ENCODE measurements at regions not wholly inside any gene's neighbourhood (a gene's known extent, or its start where the extent isn't known, plus 50 kb on each side); places are given as distances from the start of the nearest gene placed in this dataset.

GRCh38 chr20:24359321-24360027, 110.0 kb upstream of the SYNDIG1 start:
- TF ChIP-seq CTCF (IDR thresholded peaks at IDR 0.05; ENCODE audit: insufficient read depth, low read depth, low read length) (no peak), EZH2 (IDR thresholded peaks at IDR 0.05; ENCODE audit: insufficient read depth, low read length) (no peak)
